ENCODE measurements at regions not wholly inside any gene's neighbourhood (a gene's known extent, or its start where the extent isn't known, plus 50 kb on each side); places are given as distances from the start of the nearest gene placed in this dataset.

- TF ChIP-seq CTCF (conservative IDR thresholded peaks at IDR 0.05; ENCODE audit: low read depth in 2 of 2) (no peak), EZH2 (IDR thresholded peaks at IDR 0.05; ENCODE audit: low read depth, unreplicated experiment) (no peak), JUNB (IDR thresholded peaks at IDR 0.05; ENCODE audit: unreplicated experiment) (no peak), STAT1 (IDR thresholded peaks at IDR 0.05; ENCODE audit: unreplicated experiment) (no peak), REST (IDR thresholded peaks at IDR 0.05; ENCODE audit: unreplicated experiment) (no peak), POLR2AphosphoS5 (IDR thresholded peaks at IDR 0.05; ENCODE audit: low read depth) (no peak)
Measured at GRCh38 chr6:8236956-8237355, 134.6 kb upstream of the EEF1E1 start.

Data from GM23338 (cell line).